HEK293 (cell line): ENCODE measurements at regions not wholly inside any gene's neighbourhood (a gene's known extent, or its start where the extent isn't known, plus 50 kb on each side); places are given as distances from the start of the nearest gene placed in this dataset.

ENCODE experiments used
- CTCF ChIA-PET: fragments of 350-600 bp; formaldehyde crosslinking; extraction: SDS; loops from one replicate; lab custom pipeline; 2021; ENCODE audit warnings: antibody characterized with exemption; lab: Yijun Ruan, JAX
- POLR2A ChIA-PET: fragments of 300-600 bp; formaldehyde crosslinking; extraction: SDS; loops from one replicate; lab custom pipeline; 2020; ENCODE audit warnings: antibody characterized with exemption, inconsistent platforms; lab: Yijun Ruan, JAX
- H3K27ac ChIP-seq: fragments of 200-500 bp; sonication (Bioruptor generic); 2 replicates; pipeline ENCODE4 v1.5.1; 2014; ENCODE audit warnings: low read depth, low read length, control low read depth, inconsistent platforms; ENCODE audit errors: extremely low read depth
- H3K36me3 ChIP-seq, 2 experiments: fragments of 200-500 bp in 1 of 2; sonication (Bioruptor generic) in 1 of 2; 1 replicate in 1 of 2; 2 replicates in 1 of 2; pipeline ENCODE4 v1.5.1; 2014 to 2017; ENCODE audit warnings: inconsistent platforms in 2 of 2, low read length in 2 of 2; ENCODE audit not compliant: control insufficient read depth in 2 of 2, insufficient read depth in 1 of 2
- H3K4me1 ChIP-seq: fragments of 200-500 bp; sonication (Bioruptor generic); 2 replicates; pipeline ENCODE4 v1.5.1; 2014; ENCODE audit warnings: mild to moderate bottlenecking, low read length, inconsistent platforms; ENCODE audit not compliant: control insufficient read depth, insufficient read depth
- H3K4me3 ChIP-seq: 2 replicates; pipeline ENCODE4 v1.5.1; 2011; ENCODE audit warnings: low read depth, mild to moderate bottlenecking, control low read depth, low read length, moderate library complexity
- H3K9me3 ChIP-seq: fragments of 200-500 bp; sonication (Bioruptor generic); 2 replicates; pipeline ENCODE4 v1.5.1; 2014; ENCODE audit warnings: low read depth, low read length, inconsistent platforms; ENCODE audit not compliant: control insufficient read depth, insufficient read depth
- BCL11A ChIP-seq: fragments of 450-650 bp; formaldehyde crosslinking; IDR thresholded peaks from 2 replicates; pipeline ENCODE4 v1.5.1; 2016; ENCODE audit warnings: low read depth, missing biosample characterization, missing genetic modification characterization
- GLI2 ChIP-seq: fragments of 450-650 bp; formaldehyde crosslinking; IDR thresholded peaks from 2 replicates; pipeline ENCODE4; 2017; ENCODE audit warnings: missing biosample characterization, missing genetic modification characterization, low read depth, borderline replicate concordance
- GLIS1 ChIP-seq: fragments of 450-650 bp; formaldehyde crosslinking; IDR thresholded peaks from 2 replicates; pipeline ENCODE4 v1.5.1; 2016; ENCODE audit warnings: missing biosample characterization, missing genetic modification characterization
- HOXC10 ChIP-seq: sonication (generic); formaldehyde crosslinking; IDR thresholded peaks from 2 replicates; pipeline ENCODE4 v1.8.1; 2023; ENCODE audit warnings: mild to moderate bottlenecking, missing genetic modification reagents
- IKZF3 ChIP-seq: fragments of 450-650 bp; IDR thresholded peaks from 2 replicates; pipeline ENCODE4 v1.5.0; 2018; ENCODE audit warnings: missing biosample characterization, mild to moderate bottlenecking, missing genetic modification characterization, moderate library complexity
- MEIS1 ChIP-seq: sonication (generic); formaldehyde crosslinking; IDR thresholded peaks from 2 replicates; pipeline ENCODE4 v1.8.1; 2022; ENCODE audit warnings: missing genetic modification reagents, mild to moderate bottlenecking, borderline replicate concordance
- RBAK ChIP-seq: fragments of 450-650 bp; formaldehyde crosslinking; IDR thresholded peaks from 2 replicates; pipeline ENCODE4 v1.5.1; 2016; ENCODE audit warnings: missing biosample characterization, missing genetic modification characterization
- TRIM28 ChIP-seq: IDR thresholded peaks from 2 replicates; pipeline ENCODE4 v1.6.1; 2011; ENCODE audit warnings: low read length, control low read depth, borderline replicate concordance
- ZBTB17 ChIP-seq: fragments of 450-650 bp; formaldehyde crosslinking; IDR thresholded peaks from 2 replicates; pipeline ENCODE4 v1.5.1; 2016; ENCODE audit warnings: missing biosample characterization, missing genetic modification characterization
- ZBTB8A ChIP-seq: fragments of 450-650 bp; formaldehyde crosslinking; IDR thresholded peaks from 2 replicates; pipeline ENCODE4 v1.5.1; 2016; ENCODE audit warnings: missing biosample characterization, missing genetic modification characterization
- ZEB2 ChIP-seq: fragments of 450-650 bp; formaldehyde crosslinking; IDR thresholded peaks from 2 replicates; pipeline ENCODE4 v1.5.1; 2016; ENCODE audit warnings: missing biosample characterization, missing genetic modification characterization
- ZNF132 ChIP-seq: fragments of 450-650 bp; formaldehyde crosslinking; IDR thresholded peaks from 2 replicates; pipeline ENCODE4 v1.5.1; 2017; ENCODE audit warnings: missing biosample characterization, missing genetic modification characterization, borderline replicate concordance
- ZNF16 ChIP-seq: fragments of 450-650 bp; formaldehyde crosslinking; IDR thresholded peaks from 2 replicates; pipeline ENCODE4 v1.5.1; 2016; ENCODE audit warnings: low read depth, missing biosample characterization, missing genetic modification characterization
- ZNF214 ChIP-seq: fragments of 450-650 bp; formaldehyde crosslinking; IDR thresholded peaks from 2 replicates; pipeline ENCODE4 v1.5.1; 2017; ENCODE audit warnings: missing biosample characterization, mild to moderate bottlenecking, missing genetic modification characterization, borderline replicate concordance
- ZNF335 ChIP-seq: fragments of 450-650 bp; formaldehyde crosslinking; conservative IDR thresholded peaks from 2 replicates; pipeline ENCODE4 v1.5.1; 2016; ENCODE audit warnings: missing biosample characterization, missing genetic modification characterization
- ZNF341 ChIP-seq: fragments of 450-650 bp; formaldehyde crosslinking; IDR thresholded peaks from 2 replicates; pipeline ENCODE4; 2016; ENCODE audit warnings: low read depth, missing biosample characterization, missing genetic modification characterization
- ZNF394 ChIP-seq: fragments of 450-650 bp; formaldehyde crosslinking; IDR thresholded peaks from 2 replicates; pipeline ENCODE4 v1.5.1; 2016; ENCODE audit warnings: missing biosample characterization, missing genetic modification characterization, mild to moderate bottlenecking, moderate library complexity, borderline replicate concordance
- ZNF530 ChIP-seq: fragments of 450-650 bp; formaldehyde crosslinking; IDR thresholded peaks from 2 replicates; pipeline ENCODE4 v1.5.1; 2016; ENCODE audit warnings: low read depth, missing biosample characterization, missing genetic modification characterization
- ZNF558 ChIP-seq: fragments of 450-650 bp; formaldehyde crosslinking; IDR thresholded peaks from 2 replicates; pipeline ENCODE4 v1.5.1; 2016; ENCODE audit warnings: missing biosample characterization, missing genetic modification characterization
- ZNF621 ChIP-seq: fragments of 450-650 bp; formaldehyde crosslinking; IDR thresholded peaks from 2 replicates; pipeline ENCODE4 v1.5.1; 2017; ENCODE audit warnings: missing biosample characterization, missing genetic modification characterization
- ZNF707 ChIP-seq: fragments of 450-650 bp; formaldehyde crosslinking; IDR thresholded peaks from 2 replicates; pipeline ENCODE4 v1.5.1; 2016; ENCODE audit warnings: missing biosample characterization, missing genetic modification characterization
- ZNF777 ChIP-seq: fragments of 450-650 bp; formaldehyde crosslinking; IDR thresholded peaks from 2 replicates; pipeline ENCODE4 v1.5.1; 2017; ENCODE audit warnings: missing biosample characterization, missing genetic modification characterization, borderline replicate concordance
- TF ChIP-seq, protein P1 (sequence below): fragments of 450-650 bp; formaldehyde crosslinking; optimal IDR thresholded peaks from 2 replicates; pipeline ENCODE3; 2016; ENCODE audit warnings: missing biosample characterization, mild to moderate bottlenecking, missing genetic modification characterization
- TF ChIP-seq, protein P2 (sequence below): fragments of 450-650 bp; formaldehyde crosslinking; IDR thresholded peaks from 2 replicates; pipeline ENCODE4 v1.5.1; 2016; ENCODE audit warnings: missing biosample characterization, missing genetic modification characterization
- TF ChIP-seq, protein P3 (sequence below): fragments of 450-650 bp; IDR thresholded peaks from 2 replicates; pipeline ENCODE4 v1.5.1; 2018; ENCODE audit warnings: missing biosample characterization, mild to moderate bottlenecking, missing genetic modification characterization
- TF ChIP-seq, protein P4 (sequence below): fragments of 450-650 bp; formaldehyde crosslinking; IDR thresholded peaks from 2 replicates; pipeline ENCODE4 v1.5.0; 2017; ENCODE audit warnings: missing biosample characterization, missing genetic modification characterization, borderline replicate concordance

DNA sequence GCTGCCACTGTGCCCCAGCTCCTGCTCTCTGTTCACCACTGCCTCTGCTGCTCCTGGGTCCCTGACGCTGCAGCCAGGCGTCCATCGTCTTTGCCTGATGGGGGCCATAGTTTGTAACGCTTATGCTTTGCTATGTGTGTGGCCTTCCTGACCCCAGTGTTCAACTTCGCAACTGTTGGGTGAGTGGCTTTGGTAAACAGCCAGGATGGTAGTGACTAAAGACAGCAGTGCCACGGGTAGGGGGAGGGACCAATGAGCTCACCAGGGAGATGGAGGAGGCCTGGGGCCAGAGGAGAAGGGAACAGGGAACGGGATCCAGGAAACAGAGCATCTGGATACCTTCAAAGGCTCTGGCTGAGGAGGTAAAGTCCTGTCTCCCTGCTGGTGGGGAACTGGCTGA, 75.9 kb upstream of the ALDH1L1 start:
- ChIA-PET CTCF (interaction anchor here (0.5 to 0.6 kb wide), 2 partner anchors 87 to 347 kb away, joined by 3 to 4 read pairs; no protein-coding TSS in a partner anchor), POLR2A (no interaction called here)
- Histone ChIP-seq H3K9me3 (no peaks in the 10 kb centered on the region), H3K4me1 (no peaks in the 10 kb centered on the region), H3K36me3 (no peaks in the 10 kb centered on the region), H3K4me3 (no peak overlapping the region), H3K27ac (no peak overlapping the region)
- TF ChIP-seq IKZF3, result no peak
- TF ChIP-seq ZNF335 (tag by site-specific recombination), result peak; percentile 43
- no peak for TF ChIP-seq ZEB2 (tag by site-specific recombination)

DNA sequence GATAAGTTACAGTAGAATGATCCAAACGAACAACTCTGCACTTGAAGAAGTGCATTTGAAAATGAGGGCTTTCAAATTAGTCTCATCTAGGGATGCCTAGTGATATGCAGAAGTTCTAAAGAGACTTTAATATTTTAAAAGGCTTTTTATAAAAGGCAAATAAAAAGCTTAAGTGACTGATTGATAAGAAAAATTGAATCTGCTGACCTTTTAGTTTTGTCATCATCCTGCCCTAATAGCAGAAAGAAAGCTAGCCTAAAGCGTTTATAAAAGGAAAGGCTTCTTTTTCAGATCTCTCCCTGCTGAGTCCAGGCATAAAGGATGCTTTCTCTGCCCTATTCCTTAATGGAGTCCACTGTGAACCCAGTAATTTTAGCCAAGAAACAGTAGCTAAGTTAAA, 72.7 kb upstream of the ALDH1L1 start:
- Histone ChIP-seq H3K4me3 (no peak overlapping the region), H3K9me3 (no peaks in the 10 kb centered on the region), H3K36me3 (no peaks in the 10 kb centered on the region), H3K27ac (no peak overlapping the region)
- POLR2A ChIA-PET, result no interaction called here
- TF ChIP-seq ZNF341 (tag by site-specific recombination), result no peak
- no peak for TF ChIP-seq ZNF132 (tag by site-specific recombination)
- TF ChIP-seq GLIS1 (tag by site-specific recombination), result no peak
- no peak for TF ChIP-seq ZNF214 (tag by site-specific recombination)
- TF ChIP-seq, protein P1, sequence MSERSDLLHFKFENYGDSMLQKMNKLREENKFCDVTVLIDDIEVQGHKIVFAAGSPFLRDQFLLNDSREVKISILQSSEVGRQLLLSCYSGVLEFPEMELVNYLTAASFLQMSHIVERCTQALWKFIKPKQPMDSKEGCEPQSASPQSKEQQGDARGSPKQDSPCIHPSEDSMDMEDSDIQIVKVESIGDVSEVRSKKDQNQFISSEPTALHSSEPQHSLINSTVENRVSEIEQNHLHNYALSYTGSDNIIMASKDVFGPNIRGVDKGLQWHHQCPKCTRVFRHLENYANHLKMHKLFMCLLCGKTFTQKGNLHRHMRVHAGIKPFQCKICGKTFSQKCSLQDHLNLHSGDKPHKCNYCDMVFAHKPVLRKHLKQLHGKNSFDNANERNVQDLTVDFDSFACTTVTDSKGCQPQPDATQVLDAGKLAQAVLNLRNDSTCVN, result no peak
- no peak for TF ChIP-seq ZNF530 (tag by site-specific recombination)
- no peak for TF ChIP-seq ZNF621
- TF ChIP-seq ZNF16 (tag by site-specific recombination), result no peak
- TF ChIP-seq MEIS1 (CRISPR knock-in tag), result no peak
- TF ChIP-seq ZNF707 (tag by site-specific recombination), result no peak
- no peak for TF ChIP-seq ZNF558 (tag by site-specific recombination)
- TF ChIP-seq, all 188 proteins: peak for 0
- H3K4me1 ChIP-seq, result no peaks in the 10 kb centered on the region
- CTCF ChIA-PET, result interaction anchor here (1.2 kb wide), 1 partner anchor 9 kb away, joined by 4 read pairs; no protein-coding TSS in a partner anchor

DNA sequence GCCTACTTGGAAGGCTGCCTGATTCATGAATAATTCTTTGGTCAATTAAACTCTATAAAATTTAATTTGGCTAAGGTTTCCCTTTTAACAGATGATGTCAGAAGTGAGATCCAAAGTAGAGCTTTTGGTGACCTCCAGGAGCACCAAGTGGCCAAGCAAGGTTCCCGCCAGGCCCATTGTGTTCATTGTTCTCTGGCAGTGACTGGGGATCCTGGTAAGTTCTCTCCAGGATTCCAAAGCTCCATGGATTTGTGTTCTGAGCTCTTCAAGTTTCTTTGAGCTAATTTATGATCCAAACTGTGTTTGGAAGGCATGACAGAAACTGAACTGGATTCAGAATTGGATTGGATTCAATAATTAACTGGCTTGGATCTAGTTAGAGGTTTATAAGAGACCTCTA, 72.0 kb upstream of the ALDH1L1 start:
- ChIA-PET POLR2A (no interaction called here), CTCF (no interaction called here)
- no peaks in the 10 kb centered on the region for H3K36me3 ChIP-seq
- no peak overlapping the region for H3K27ac ChIP-seq
- no peak overlapping the region for H3K4me3 ChIP-seq
- no peaks in the 10 kb centered on the region for H3K4me1 ChIP-seq
- H3K9me3 ChIP-seq, result no peaks in the 10 kb centered on the region
- TF ChIP-seq GLI2 (tag by site-specific recombination) (no peak), TRIM28 (no peak), ZBTB17 (tag by site-specific recombination) (no peak), HOXC10 (no peak), RBAK (tag by site-specific recombination) (no peak), ZBTB8A (tag by site-specific recombination) (no peak), ZNF394 (tag by site-specific recombination) (no peak), BCL11A (no peak), ZNF777 (tag by site-specific recombination) (no peak)
- TF ChIP-seq, protein P1, result no peak
- TF ChIP-seq, protein P2, sequence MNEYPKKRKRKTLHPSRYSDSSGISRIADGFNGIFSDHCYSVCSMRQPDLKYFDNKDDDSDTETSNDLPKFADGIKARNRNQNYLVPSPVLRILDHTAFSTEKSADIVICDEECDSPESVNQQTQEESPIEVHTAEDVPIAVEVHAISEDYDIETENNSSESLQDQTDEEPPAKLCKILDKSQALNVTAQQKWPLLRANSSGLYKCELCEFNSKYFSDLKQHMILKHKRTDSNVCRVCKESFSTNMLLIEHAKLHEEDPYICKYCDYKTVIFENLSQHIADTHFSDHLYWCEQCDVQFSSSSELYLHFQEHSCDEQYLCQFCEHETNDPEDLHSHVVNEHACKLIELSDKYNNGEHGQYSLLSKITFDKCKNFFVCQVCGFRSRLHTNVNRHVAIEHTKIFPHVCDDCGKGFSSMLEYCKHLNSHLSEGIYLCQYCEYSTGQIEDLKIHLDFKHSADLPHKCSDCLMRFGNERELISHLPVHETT (tag by site-specific recombination), result no peak
- TF ChIP-seq, protein P3, sequence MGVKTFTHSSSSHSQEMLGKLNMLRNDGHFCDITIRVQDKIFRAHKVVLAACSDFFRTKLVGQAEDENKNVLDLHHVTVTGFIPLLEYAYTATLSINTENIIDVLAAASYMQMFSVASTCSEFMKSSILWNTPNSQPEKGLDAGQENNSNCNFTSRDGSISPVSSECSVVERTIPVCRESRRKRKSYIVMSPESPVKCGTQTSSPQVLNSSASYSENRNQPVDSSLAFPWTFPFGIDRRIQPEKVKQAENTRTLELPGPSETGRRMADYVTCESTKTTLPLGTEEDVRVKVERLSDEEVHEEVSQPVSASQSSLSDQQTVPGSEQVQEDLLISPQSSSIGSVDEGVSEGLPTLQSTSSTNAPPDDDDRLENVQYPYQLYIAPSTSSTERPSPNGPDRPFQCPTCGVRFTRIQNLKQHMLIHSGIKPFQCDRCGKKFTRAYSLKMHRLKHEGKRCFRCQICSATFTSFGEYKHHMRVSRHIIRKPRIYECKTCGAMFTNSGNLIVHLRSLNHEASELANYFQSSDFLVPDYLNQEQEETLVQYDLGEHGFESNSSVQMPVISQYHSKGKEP (tag by site-specific recombination), result no peak
- TF ChIP-seq, protein P4, sequence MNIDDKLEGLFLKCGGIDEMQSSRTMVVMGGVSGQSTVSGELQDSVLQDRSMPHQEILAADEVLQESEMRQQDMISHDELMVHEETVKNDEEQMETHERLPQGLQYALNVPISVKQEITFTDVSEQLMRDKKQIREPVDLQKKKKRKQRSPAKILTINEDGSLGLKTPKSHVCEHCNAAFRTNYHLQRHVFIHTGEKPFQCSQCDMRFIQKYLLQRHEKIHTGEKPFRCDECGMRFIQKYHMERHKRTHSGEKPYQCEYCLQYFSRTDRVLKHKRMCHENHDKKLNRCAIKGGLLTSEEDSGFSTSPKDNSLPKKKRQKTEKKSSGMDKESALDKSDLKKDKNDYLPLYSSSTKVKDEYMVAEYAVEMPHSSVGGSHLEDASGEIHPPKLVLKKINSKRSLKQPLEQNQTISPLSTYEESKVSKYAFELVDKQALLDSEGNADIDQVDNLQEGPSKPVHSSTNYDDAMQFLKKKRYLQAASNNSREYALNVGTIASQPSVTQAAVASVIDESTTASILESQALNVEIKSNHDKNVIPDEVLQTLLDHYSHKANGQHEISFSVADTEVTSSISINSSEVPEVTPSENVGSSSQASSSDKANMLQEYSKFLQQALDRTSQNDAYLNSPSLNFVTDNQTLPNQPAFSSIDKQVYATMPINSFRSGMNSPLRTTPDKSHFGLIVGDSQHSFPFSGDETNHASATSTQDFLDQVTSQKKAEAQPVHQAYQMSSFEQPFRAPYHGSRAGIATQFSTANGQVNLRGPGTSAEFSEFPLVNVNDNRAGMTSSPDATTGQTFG, result no peak
